C4-2B (cell line): ENCODE measurements at regions not wholly inside any gene's neighbourhood (a gene's known extent, or its start where the extent isn't known, plus 50 kb on each side); places are given as distances from the start of the nearest gene placed in this dataset.

Experiments used
- H3K27ac ChIP-seq: fragments of 450-650 bp; 2 replicates; pipeline ENCODE4 v1.5.1; 2017
- CTCF ChIP-seq: fragments of 450-650 bp; conservative IDR thresholded peaks from 2 replicates; pipeline ENCODE4 v1.5.1; 2017; ENCODE audit warnings: mild to moderate bottlenecking
- ZFX ChIP-seq: fragments of 450-650 bp; IDR thresholded peaks from 2 replicates; pipeline ENCODE4 v1.6.1; 2017

- TF ChIP-seq CTCF (no peak), ZFX (no peak)
- no peak overlapping the region for H3K27ac ChIP-seq
Measured at GRCh38 chr2:192246297-192246696, 51.6 kb upstream of the TMEFF2 start.

DNA sequence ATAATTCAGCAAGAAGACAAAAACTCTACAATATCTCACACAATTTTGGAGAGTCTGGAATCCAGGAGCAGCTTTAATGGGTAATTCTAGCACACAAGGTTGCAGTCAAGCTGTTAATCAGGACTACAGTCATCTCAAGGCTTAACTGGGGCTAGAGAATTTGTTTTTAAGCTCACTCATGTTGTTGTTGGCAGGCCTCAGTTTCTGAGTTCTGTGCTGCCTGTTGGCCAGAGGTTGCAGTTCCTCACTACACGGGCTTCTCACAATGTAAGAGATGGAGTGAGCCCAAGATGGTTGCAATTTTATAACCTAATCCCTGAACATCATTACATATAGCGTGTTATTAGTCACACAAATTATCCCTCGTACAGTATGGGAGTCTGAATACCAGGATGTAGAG is 50.6 kb upstream of the TMEFF2 start:
- TF ChIP-seq CTCF (no peak), ZFX (no peak)

More for the DNA sequence above, 50.6 kb upstream of the TMEFF2 start:
- no peak overlapping the region for H3K27ac ChIP-seq
